Muscle of leg (tissue), 3 donors: ENCODE measurements at regions not wholly inside any gene's neighbourhood (a gene's known extent, or its start where the extent isn't known, plus 50 kb on each side); places are given as distances from the start of the nearest gene placed in this dataset.

Experiments
- DNase-seq: peaks from one replicate; pipeline ENCODE4 v3.0.0; 2013
- H3K27ac ChIP-seq: one replicate; pipeline ENCODE4 v1.5.1; 2013; ENCODE audit warnings: mild to moderate bottlenecking, low read length, control low read depth
- H3K27me3 ChIP-seq: one replicate; pipeline ENCODE4 v1.6.1; 2013; ENCODE audit warnings: low read length; ENCODE audit not compliant: control insufficient read depth, insufficient read depth
- H3K36me3 ChIP-seq: one replicate; pipeline ENCODE4 v1.6.1; 2013; ENCODE audit warnings: low read length; ENCODE audit not compliant: control insufficient read depth, insufficient read depth
- H3K4me1 ChIP-seq: one replicate; pipeline ENCODE4 v1.6.1; 2013; ENCODE audit warnings: low read length; ENCODE audit not compliant: control insufficient read depth, insufficient read depth
- H3K4me3 ChIP-seq: one replicate; pipeline ENCODE4 v1.5.1; 2013; ENCODE audit warnings: low read length, control low read depth
- H3K9me3 ChIP-seq: replicated peaks from 2 replicates; pipeline ENCODE4 v1.6.1; 2013; ENCODE audit warnings: low read depth, low read length; ENCODE audit not compliant: control insufficient read depth
- WGBS: methylation state at CpG from one replicate; pipeline ENCODE4 v1.1.5; 2013; ENCODE audit warnings: missing lambda C conversion rate; ENCODE audit not compliant: insufficient coverage; 5-methylcytosine and 5-hydroxymethylcytosine counted together

GRCh38 chr2:15840969-15841368 is 99.4 kb upstream of the MYCN start:
- Histone ChIP-seq H3K27me3 (peaks cover 2% of the 10 kb centered on the region), H3K27ac (no peak overlapping the region), H3K9me3 (no peaks in the 10 kb centered on the region), H3K4me3 (no peak overlapping the region), H3K36me3 (no peaks in the 10 kb centered on the region), H3K4me1 (peaks cover 15% of the 10 kb centered on the region)
- DNase-seq, result no peak
- 85% methylated on average over 6 of the region's 8 CpGs for WGBS

- H3K27me3 ChIP-seq, result peaks cover 2% of the 10 kb centered on the region
- H3K4me1 ChIP-seq, result peaks cover 15% of the 10 kb centered on the region
- no peak overlapping the region for H3K4me3 ChIP-seq
- DNase-seq, result no peak
- H3K27ac ChIP-seq, result no peak overlapping the region
- H3K36me3 ChIP-seq, result no peaks in the 10 kb centered on the region
- H3K9me3 ChIP-seq, result no peaks in the 10 kb centered on the region
- WGBS, result 72% methylated on average over 8 of the region's 12 CpGs
Observed at GRCh38 chr2:15841776-15842560, 98.4 kb upstream of the MYCN start.

- H3K27me3 ChIP-seq, result peaks cover 2% of the 10 kb centered on the region
- 72% methylated on average over 24 of the region's 34 CpGs for WGBS
- H3K4me1 ChIP-seq, result peaks cover 15% of the 10 kb centered on the region
- no peak overlapping the region for H3K27ac ChIP-seq
- DNase-seq, result peak; percentile 35
- H3K36me3 ChIP-seq, result no peaks in the 10 kb centered on the region
- H3K9me3 ChIP-seq, result no peaks in the 10 kb centered on the region
- no peak overlapping the region for H3K4me3 ChIP-seq
Observed at GRCh38 chr2:15842758-15843666, 97.3 kb upstream of the MYCN start.

GRCh38 chr2:15844211-15844801 is 96.0 kb upstream of the MYCN start:
- Histone ChIP-seq H3K27ac (no peak overlapping the region), H3K27me3 (peaks cover 2% of the 10 kb centered on the region)
- 44% methylated on average over 9 of the region's 11 CpGs for WGBS

GRCh38 chr2:15845294-15845693 is 95.1 kb upstream of the MYCN start:
- Histone ChIP-seq H3K4me1 (peaks cover 15% of the 10 kb centered on the region), H3K27ac (no peak overlapping the region), H3K4me3 (no peak overlapping the region), H3K27me3 (peaks cover 2% of the 10 kb centered on the region), H3K36me3 (no peaks in the 10 kb centered on the region), H3K9me3 (peaks cover 7% of the 10 kb centered on the region)
- no peak for DNase-seq
- 88% methylated on average over 1 of the region's 3 CpGs for WGBS

More at GRCh38 chr2:15844211-15844801, 96.0 kb upstream of the MYCN start:
- H3K4me1 ChIP-seq, result peaks cover 15% of the 10 kb centered on the region
- no peak for DNase-seq
- no peaks in the 10 kb centered on the region for H3K36me3 ChIP-seq
- H3K9me3 ChIP-seq, result peaks cover 3% of the 10 kb centered on the region
- no peak overlapping the region for H3K4me3 ChIP-seq

GRCh38 chr2:15845737-15846405 is 94.5 kb upstream of the MYCN start:
- no peak overlapping the region for H3K27ac ChIP-seq

GRCh38 chr2:15846626-15847025 is 93.7 kb upstream of the MYCN start:
- DNase-seq, result peak; percentile 5
- Histone ChIP-seq H3K4me1 (peaks cover 15% of the 10 kb centered on the region), H3K27me3 (peaks cover 2% of the 10 kb centered on the region), H3K36me3 (no peaks in the 10 kb centered on the region), H3K27ac (no peak overlapping the region), H3K9me3 (peaks cover 7% of the 10 kb centered on the region), H3K4me3 (no peak overlapping the region)
- WGBS, result 84% methylated on average over 8 of the region's 8 CpGs

More at GRCh38 chr2:15845737-15846405, 94.5 kb upstream of the MYCN start:
- H3K4me3 ChIP-seq, result no peak overlapping the region
- H3K36me3 ChIP-seq, result no peaks in the 10 kb centered on the region
- WGBS, result 77% methylated on average over 8 of the region's 10 CpGs
- peaks cover 7% of the 10 kb centered on the region for H3K9me3 ChIP-seq
- H3K4me1 ChIP-seq, result peaks cover 15% of the 10 kb centered on the region
- H3K27me3 ChIP-seq, result peaks cover 2% of the 10 kb centered on the region
- no peak for DNase-seq

GRCh38 chr2:15850534-15850933 is 89.8 kb upstream of the MYCN start:
- no peaks in the 10 kb centered on the region for H3K27me3 ChIP-seq
- DNase-seq, result no peak
- H3K36me3 ChIP-seq, result no peaks in the 10 kb centered on the region
- peaks cover 7% of the 10 kb centered on the region for H3K9me3 ChIP-seq
- no peaks in the 10 kb centered on the region for H3K4me1 ChIP-seq
- 100% methylated on average over 1 of the region's 1 CpG for WGBS
- H3K4me3 ChIP-seq, result no peak overlapping the region
- no peak overlapping the region for H3K27ac ChIP-seq

GRCh38 chr2:15851076-15851693 is 89.2 kb upstream of the MYCN start:
- H3K4me3 ChIP-seq, result no peak overlapping the region
- H3K27ac ChIP-seq, result no peak overlapping the region
- H3K36me3 ChIP-seq, result no peaks in the 10 kb centered on the region
- DNase-seq, result no peak
- peaks cover 7% of the 10 kb centered on the region for H3K9me3 ChIP-seq
- 92% methylated on average over 3 of the region's 10 CpGs for WGBS
- H3K4me1 ChIP-seq, result no peaks in the 10 kb centered on the region
- H3K27me3 ChIP-seq, result no peaks in the 10 kb centered on the region
